Esophagus squamous epithelium (tissue), 5 donors: ENCODE measurements at regions not wholly inside any gene's neighbourhood (a gene's known extent, or its start where the extent isn't known, plus 50 kb on each side); places are given as distances from the start of the nearest gene placed in this dataset.
"Not testable (repeated sequence)": the region's sequence is repeated elsewhere in the genome, so short reads cannot be mapped to it uniquely, and the experiment has no call there.

Experiments
- DNase-seq: peaks from one replicate; lab custom pipeline; 2025; lab: John Stamatoyannopoulos, UW
- H3K27ac ChIP-seq, 4 donors: fragments of 200-600 bp; sonication (generic); one replicate each; pipeline ENCODE4 v1.5.1; 2016 to 2019; ENCODE audit warnings: mild to moderate bottlenecking in 1 of 4
- H3K27me3 ChIP-seq, 4 donors: fragments of 200-600 bp; sonication (generic); 1 replicate in 3 of 4; 2 replicates in 1 of 4; pipeline versions ENCODE4 v1.5.1 to v1.6.0; 2017 to 2021; ENCODE audit warnings: antibody characterized with exemption in 1 of 4
- H3K36me3 ChIP-seq, 3 donors: fragments of 200-600 bp; sonication (generic); one replicate each; pipeline ENCODE4 v1.5.1; 2016 to 2019
- H3K4me1 ChIP-seq, 3 donors: fragments of 200-600 bp; sonication (generic); one replicate each; pipeline ENCODE4 v1.5.1; 2017 to 2019
- H3K4me3 ChIP-seq, 4 donors: fragments of 200-600 bp; sonication (generic); 1 replicate in 3 of 4; 2 replicates in 1 of 4; pipeline ENCODE4 v1.5.1; 2016 to 2019; ENCODE audit warnings: mild to moderate bottlenecking in 2 of 4, moderate library complexity in 1 of 4
- H3K9me3 ChIP-seq, 3 donors: fragments of 200-600 bp; sonication (generic); one replicate each; pipeline ENCODE4 v1.5.1; 2016 to 2019
- POLR2A ChIP-seq, 4 donors: fragments of 450-650 bp; IDR thresholded peaks; one replicate each; pipeline ENCODE4 v1.6.1; 2017; ENCODE audit warnings: antibody characterized with exemption in 4 of 4, mild to moderate bottlenecking in 4 of 4, moderate library complexity in 3 of 4
- WGBS, 2 donors: methylation state at CpG; one replicate each; pipeline ENCODE4 v1.1.5; 2018; 5-methylcytosine and 5-hydroxymethylcytosine counted together
- intact Hi-C: fragments of 100-400 bp; cut with DNase I; formaldehyde crosslinking; loops from one replicate; pipeline ENCODE4 v1.15.0; 2022
- TF ChIP-seq, protein P1 (sequence below), 6 experiments: fragments of 450-650 bp in 4 of 6; fragments of 200-600 bp in 2 of 6; sonication (generic) in 2 of 6; IDR thresholded peaks; one replicate each; pipeline ENCODE4 v1.5.1; 2016 to 2019; ENCODE audit warnings: antibody characterized with exemption in 6 of 6, mild to moderate bottlenecking in 4 of 6, moderate library complexity in 4 of 6
- donor health status: DM: yes; HTN: yes; CAD: no.

- H3K4me3 ChIP-seq, intact Hi-C loops, H3K36me3 ChIP-seq, DNase-seq, H3K4me1 ChIP-seq, H3K27ac ChIP-seq, H3K9me3 ChIP-seq, H3K27me3 ChIP-seq: not testable (repeated sequence)
- 68 to 82% methylated on average over 6 of the region's 6 CpGs for WGBS, 2 donors
Measured at GRCh38 chr9:95391271-95391670, 73.8 kb upstream of the FANCC start.

- no peak for TF ChIP-seq POLR2A (IDR thresholded peaks at IDR 0.05)
- TF ChIP-seq, protein P1, sequence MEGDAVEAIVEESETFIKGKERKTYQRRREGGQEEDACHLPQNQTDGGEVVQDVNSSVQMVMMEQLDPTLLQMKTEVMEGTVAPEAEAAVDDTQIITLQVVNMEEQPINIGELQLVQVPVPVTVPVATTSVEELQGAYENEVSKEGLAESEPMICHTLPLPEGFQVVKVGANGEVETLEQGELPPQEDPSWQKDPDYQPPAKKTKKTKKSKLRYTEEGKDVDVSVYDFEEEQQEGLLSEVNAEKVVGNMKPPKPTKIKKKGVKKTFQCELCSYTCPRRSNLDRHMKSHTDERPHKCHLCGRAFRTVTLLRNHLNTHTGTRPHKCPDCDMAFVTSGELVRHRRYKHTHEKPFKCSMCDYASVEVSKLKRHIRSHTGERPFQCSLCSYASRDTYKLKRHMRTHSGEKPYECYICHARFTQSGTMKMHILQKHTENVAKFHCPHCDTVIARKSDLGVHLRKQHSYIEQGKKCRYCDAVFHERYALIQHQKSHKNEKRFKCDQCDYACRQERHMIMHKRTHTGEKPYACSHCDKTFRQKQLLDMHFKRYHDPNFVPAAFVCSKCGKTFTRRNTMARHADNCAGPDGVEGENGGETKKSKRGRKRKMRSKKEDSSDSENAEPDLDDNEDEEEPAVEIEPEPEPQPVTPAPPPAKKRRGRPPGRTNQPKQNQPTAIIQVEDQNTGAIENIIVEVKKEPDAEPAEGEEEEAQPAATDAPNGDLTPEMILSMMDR (IDR thresholded peaks at IDR 0.05), result no peak
- H3K9me3 ChIP-seq, result no peaks in the 10 kb centered on the region
- H3K27ac ChIP-seq, result no peak overlapping the region
- 72 to 76% methylated on average over 2 of the region's 2 CpGs for WGBS, 2 donors
- intact Hi-C loops, result no loop called here
- no peaks in the 10 kb centered on the region for H3K4me1 ChIP-seq
- H3K36me3 ChIP-seq, result no peaks in the 10 kb centered on the region
- no peak overlapping the region for H3K4me3 ChIP-seq
- H3K27me3 ChIP-seq, result peaks cover 0 to 8% (median 0%) of the 10 kb centered on the region in 4 donors
- no peak for DNase-seq
Measured at GRCh38 chr9:95389373-95389772, 71.9 kb upstream of the FANCC start.

DNA sequence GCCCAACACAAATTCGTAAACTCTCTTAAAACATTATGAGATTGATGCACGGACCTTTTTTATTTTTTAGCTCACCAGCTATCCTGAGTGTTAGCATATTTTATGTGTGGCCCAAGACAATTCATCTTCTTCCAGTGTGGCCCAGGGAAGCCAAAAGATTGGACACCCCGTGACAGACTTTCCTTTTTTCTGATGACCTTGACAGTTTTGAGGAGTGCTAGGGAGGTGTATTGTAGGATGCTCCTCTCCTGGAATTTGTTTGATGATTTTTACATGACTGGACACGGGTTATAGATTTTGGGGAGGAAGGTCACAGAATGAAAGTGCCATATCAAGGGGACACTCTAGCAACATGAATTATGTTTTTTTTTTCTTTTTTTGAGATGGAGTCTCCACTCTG, 69.3 kb upstream of the FANCC start:
- DNase-seq, result no peak
- Histone ChIP-seq H3K9me3 (no peaks in the 10 kb centered on the region), H3K36me3 (no peaks in the 10 kb centered on the region), H3K4me1 (no peaks in the 10 kb centered on the region), H3K27me3 (peaks cover 0 to 14% (median 0%) of the 10 kb centered on the region in 4 donors), H3K4me3 (no peak overlapping the region), H3K27ac (no peak overlapping the region)
- TF ChIP-seq POLR2A (IDR thresholded peaks at IDR 0.05), result no peak
- TF ChIP-seq, protein P1 (IDR thresholded peaks at IDR 0.05), result no peak
- intact Hi-C loops, result no loop called here
- WGBS, 2 donors, result 79 to 92% methylated on average over 4 of the region's 4 CpGs

DNA sequence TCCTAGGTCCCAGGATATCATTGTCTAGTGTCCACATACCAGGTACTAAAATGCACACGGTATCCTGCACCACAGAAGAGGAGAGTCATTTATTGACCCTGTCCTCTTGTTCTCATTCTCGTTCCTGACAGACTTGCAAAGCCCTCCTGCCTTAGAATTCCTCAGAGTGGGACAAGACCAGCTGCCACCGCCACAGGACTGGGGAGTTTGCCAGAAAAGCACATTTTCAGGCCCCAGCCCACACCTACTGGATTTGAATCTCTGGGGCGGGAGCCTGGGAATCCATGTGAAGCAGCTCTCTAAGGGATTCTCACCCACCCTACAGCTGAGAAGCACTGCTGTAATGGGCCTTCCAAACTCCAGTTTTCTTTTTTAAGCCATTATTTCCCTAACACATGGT, 68.0 kb upstream of the FANCC start:
- TF ChIP-seq, protein P1 (IDR thresholded peaks at IDR 0.05), result no peak
- no peak for TF ChIP-seq POLR2A (IDR thresholded peaks at IDR 0.05)
- Histone ChIP-seq H3K9me3 (no peaks in the 10 kb centered on the region), H3K27me3 (peaks cover 0 to 14% (median 0%) of the 10 kb centered on the region in 4 donors), H3K36me3 (no peaks in the 10 kb centered on the region), H3K4me1 (no peaks in the 10 kb centered on the region), H3K27ac (no peak overlapping the region), H3K4me3 (no peak overlapping the region)
- no peak for DNase-seq
- WGBS, 2 donors, result 67 to 85% methylated on average over 3 of the region's 4 CpGs
- intact Hi-C loops, result no loop called here

GRCh38 chr9:95383845-95384244, 66.3 kb upstream of the FANCC start:
- Histone ChIP-seq H3K36me3 (no peaks in the 10 kb centered on the region), H3K9me3 (no peaks in the 10 kb centered on the region), H3K27ac (no peak overlapping the region), H3K4me3 (no peak overlapping the region), H3K27me3 (peaks cover 0 to 14% (median 0%) of the 10 kb centered on the region in 4 donors), H3K4me1 (no peaks in the 10 kb centered on the region)
- WGBS, 2 donors, result 22 to 50% methylated on average over 1 of the region's 1 CpG
- DNase-seq, result no peak
- intact Hi-C loops, result no loop called here
- TF ChIP-seq POLR2A (IDR thresholded peaks at IDR 0.05), result no peak
- TF ChIP-seq, protein P1 (IDR thresholded peaks at IDR 0.05), result no peak

- H3K27me3 ChIP-seq, result peaks cover 0 to 14% (median 0%) of the 10 kb centered on the region in 4 donors
- H3K9me3 ChIP-seq, result no peaks in the 10 kb centered on the region
- no peak for TF ChIP-seq POLR2A (IDR thresholded peaks at IDR 0.05)
- TF ChIP-seq, protein P1 (IDR thresholded peaks at IDR 0.05), result no peak
- no peaks in the 10 kb centered on the region for H3K36me3 ChIP-seq
- no peak overlapping the region for H3K27ac ChIP-seq
- no peak for DNase-seq
- no peaks in the 10 kb centered on the region for H3K4me1 ChIP-seq
- intact Hi-C loops, result no loop called here
- no peak overlapping the region for H3K4me3 ChIP-seq
- 41 to 48% methylated on average over 7 of the region's 7 CpGs for WGBS, 2 donors
Measured at GRCh38 chr9:95383185-95383676, 65.7 kb upstream of the FANCC start.
